ENCODE measurements at regions not wholly inside any gene's neighbourhood (a gene's known extent, or its start where the extent isn't known, plus 50 kb on each side); places are given as distances from the start of the nearest gene placed in this dataset.

DNA sequence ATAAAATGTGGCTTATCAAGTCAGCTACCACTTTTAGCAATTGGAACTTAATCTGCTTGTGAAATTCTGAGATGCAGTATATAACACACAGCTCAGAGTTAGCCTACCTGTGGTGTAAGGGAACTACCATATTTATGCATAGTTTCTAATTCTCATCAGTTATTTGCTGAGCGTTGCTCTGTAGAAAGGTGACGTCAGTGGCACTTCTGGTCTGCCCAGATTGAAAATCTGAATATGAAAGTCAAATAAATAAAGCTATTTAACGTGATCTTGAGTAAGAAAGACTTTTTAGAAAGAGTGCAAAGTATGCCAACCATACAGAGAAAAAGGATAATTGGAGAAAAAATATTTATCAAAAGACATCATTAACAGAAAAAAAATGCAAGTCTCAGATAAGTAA, 938.9 kb upstream of the NOVA1 start:
- Histone ChIP-seq H3K4me1 (ENCODE audit: control extremely low read depth in 1 of 4, control insufficient read depth in 4 of 4, insufficient read depth in 4 of 4, low read length in 3 of 4) (no peaks in the 10 kb centered on the region), H3K27me3 (replicated peaks in 2 of 5; ENCODE audit: control insufficient read depth in 4 of 5, insufficient read depth in 5 of 5, low read length in 4 of 5) (no peaks in the 10 kb centered on the region), H3K9me3 (ENCODE audit: control extremely low read depth in 1 of 5, control insufficient read depth in 4 of 5, insufficient read depth in 2 of 5, low read depth in 1 of 5, low read length in 4 of 5) (no peaks in the 10 kb centered on the region), H3K36me3 (ENCODE audit: control insufficient read depth in 4 of 4, insufficient read depth in 4 of 4, low read length in 3 of 4) (no peaks in the 10 kb centered on the region), H3K4me3 (ENCODE audit: control insufficient read depth in 1 of 7, extremely low read depth in 1 of 7, insufficient read depth in 4 of 7, low read depth in 2 of 7, low read length in 6 of 7) (no peak overlapping the region), H3K27ac (ENCODE audit: insufficient read depth in 1 of 2, low read depth in 1 of 2, low read length in 2 of 2, poor library complexity in 1 of 2, severe bottlenecking in 2 of 2) (no peak overlapping the region)
- DNase-seq: no peak
- POLR2A ChIA-PET: no interaction called here
- WGBS (ENCODE audit: insufficient coverage): no CpG with 5 or more reads among the region's 3 CpGs
- CTCF ChIA-PET: no interaction called here

DNA sequence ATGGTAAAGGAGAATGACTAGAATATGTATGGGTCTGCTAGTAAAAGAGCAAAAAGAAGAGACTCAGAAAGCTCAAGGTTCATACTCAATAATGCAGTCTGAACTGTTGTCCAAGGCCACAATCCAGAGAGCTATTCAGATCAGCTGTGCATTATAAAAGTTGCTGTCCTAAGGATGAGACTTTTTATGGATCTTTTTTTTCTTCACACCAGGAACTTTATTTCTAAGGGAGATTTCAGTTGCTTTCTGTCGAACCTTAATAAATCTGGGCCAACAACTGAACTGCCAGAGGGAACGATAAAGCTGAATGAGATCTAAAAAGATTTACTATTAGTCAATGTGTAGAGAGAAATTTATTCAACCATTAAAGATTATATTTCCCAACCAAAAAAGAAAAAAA, 948.3 kb upstream of the NOVA1 start:
- H3K9me3 ChIP-seq (ENCODE audit: control extremely low read depth in 1 of 5, control insufficient read depth in 4 of 5, insufficient read depth in 2 of 5, low read depth in 1 of 5, low read length in 4 of 5): peaks cover 0 to 3% (median 0%) of the 10 kb centered on the region in 5 experiments
- H3K4me3 ChIP-seq (ENCODE audit: control insufficient read depth in 1 of 7, extremely low read depth in 1 of 7, insufficient read depth in 4 of 7, low read depth in 2 of 7, low read length in 6 of 7): no peak overlapping the region
- no peak for DNase-seq
- no peak overlapping the region for H3K27ac ChIP-seq (ENCODE audit: insufficient read depth in 1 of 2, low read depth in 1 of 2, low read length in 2 of 2, poor library complexity in 1 of 2, severe bottlenecking in 2 of 2)
- H3K36me3 ChIP-seq (ENCODE audit: control insufficient read depth in 4 of 4, insufficient read depth in 4 of 4, low read length in 3 of 4): no peaks in the 10 kb centered on the region
- ChIA-PET CTCF (no interaction called here), POLR2A (no interaction called here)
- H3K4me1 ChIP-seq (ENCODE audit: control extremely low read depth in 1 of 4, control insufficient read depth in 4 of 4, insufficient read depth in 4 of 4, low read length in 3 of 4): no peaks in the 10 kb centered on the region
- no peaks in the 10 kb centered on the region for H3K27me3 ChIP-seq (replicated peaks in 2 of 5; ENCODE audit: control insufficient read depth in 4 of 5, insufficient read depth in 5 of 5, low read length in 4 of 5)
- no CpG with 5 or more reads among the region's 2 CpGs for WGBS (ENCODE audit: insufficient coverage)

DNA sequence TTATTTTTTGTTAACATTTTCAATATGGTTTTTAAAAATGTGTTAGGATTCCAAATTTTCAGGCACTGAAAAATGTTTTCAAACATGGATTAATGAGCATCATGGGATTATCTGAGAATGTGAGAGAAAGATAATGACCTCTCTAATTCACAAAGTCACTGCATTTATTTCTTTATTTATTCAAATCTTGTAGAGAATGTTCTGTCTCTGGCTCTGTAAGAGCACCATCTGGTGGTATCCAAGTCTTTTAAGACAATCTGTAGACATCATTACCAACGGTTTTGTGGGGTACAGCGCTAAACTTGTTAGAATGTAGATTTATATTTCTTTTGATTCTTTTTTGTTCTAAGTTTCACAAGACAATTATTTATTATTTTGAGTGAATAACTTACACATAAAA, 956.0 kb upstream of the NOVA1 start:
- Histone ChIP-seq H3K36me3 (ENCODE audit: control insufficient read depth in 4 of 4, insufficient read depth in 4 of 4, low read length in 3 of 4) (no peaks in the 10 kb centered on the region), H3K4me1 (ENCODE audit: control extremely low read depth in 1 of 4, control insufficient read depth in 4 of 4, insufficient read depth in 4 of 4, low read length in 3 of 4) (no peaks in the 10 kb centered on the region), H3K4me3 (ENCODE audit: control insufficient read depth in 1 of 7, extremely low read depth in 1 of 7, insufficient read depth in 4 of 7, low read depth in 2 of 7, low read length in 6 of 7) (no peak overlapping the region), H3K27me3 (replicated peaks in 2 of 5; ENCODE audit: control insufficient read depth in 4 of 5, insufficient read depth in 5 of 5, low read length in 4 of 5) (no peaks in the 10 kb centered on the region), H3K9me3 (ENCODE audit: control extremely low read depth in 1 of 5, control insufficient read depth in 4 of 5, insufficient read depth in 2 of 5, low read depth in 1 of 5, low read length in 4 of 5) (no peaks in the 10 kb centered on the region), H3K27ac (ENCODE audit: insufficient read depth in 1 of 2, low read depth in 1 of 2, low read length in 2 of 2, poor library complexity in 1 of 2, severe bottlenecking in 2 of 2) (no peak overlapping the region)
- DNase-seq: no peak
- ChIA-PET POLR2A (no interaction called here), CTCF (no interaction called here)
- no CpG with 5 or more reads among the region's 2 CpGs for WGBS (ENCODE audit: insufficient coverage)

DNA sequence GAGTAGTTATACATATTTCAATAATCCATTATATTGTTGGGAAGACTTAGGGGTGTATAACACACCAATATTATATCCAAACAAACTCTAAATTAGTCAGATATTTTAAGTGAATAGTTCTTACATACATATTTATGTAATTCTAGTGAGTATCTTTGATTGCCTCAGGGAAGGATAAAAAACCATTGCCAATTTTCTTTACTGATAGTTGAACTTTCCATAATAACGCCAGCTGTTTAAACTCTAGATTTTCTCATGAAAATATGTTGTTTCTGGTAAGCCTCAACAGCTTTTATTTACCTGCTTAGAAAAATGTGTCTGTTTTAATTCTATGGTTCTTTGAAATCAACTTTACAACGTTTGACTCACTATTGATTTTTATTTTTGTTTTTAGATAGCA, 959.6 kb upstream of the NOVA1 start:
- no peak overlapping the region for H3K4me3 ChIP-seq (ENCODE audit: control insufficient read depth in 1 of 7, extremely low read depth in 1 of 7, insufficient read depth in 4 of 7, low read depth in 2 of 7, low read length in 6 of 7)
- H3K9me3 ChIP-seq (ENCODE audit: control extremely low read depth in 1 of 5, control insufficient read depth in 4 of 5, insufficient read depth in 2 of 5, low read depth in 1 of 5, low read length in 4 of 5): no peaks in the 10 kb centered on the region
- ChIA-PET POLR2A (no interaction called here), CTCF (no interaction called here)
- no peak for DNase-seq
- 80% methylated on average over 1 of the region's 2 CpGs for WGBS (ENCODE audit: insufficient coverage)
- no peaks in the 10 kb centered on the region for H3K4me1 ChIP-seq (ENCODE audit: control extremely low read depth in 1 of 4, control insufficient read depth in 4 of 4, insufficient read depth in 4 of 4, low read length in 3 of 4)
- H3K27ac ChIP-seq (ENCODE audit: insufficient read depth in 1 of 2, low read depth in 1 of 2, low read length in 2 of 2, poor library complexity in 1 of 2, severe bottlenecking in 2 of 2): no peak overlapping the region
- no peaks in the 10 kb centered on the region for H3K27me3 ChIP-seq (replicated peaks in 2 of 5; ENCODE audit: control insufficient read depth in 4 of 5, insufficient read depth in 5 of 5, low read length in 4 of 5)
- no peaks in the 10 kb centered on the region for H3K36me3 ChIP-seq (ENCODE audit: control insufficient read depth in 4 of 4, insufficient read depth in 4 of 4, low read length in 3 of 4)

DNA sequence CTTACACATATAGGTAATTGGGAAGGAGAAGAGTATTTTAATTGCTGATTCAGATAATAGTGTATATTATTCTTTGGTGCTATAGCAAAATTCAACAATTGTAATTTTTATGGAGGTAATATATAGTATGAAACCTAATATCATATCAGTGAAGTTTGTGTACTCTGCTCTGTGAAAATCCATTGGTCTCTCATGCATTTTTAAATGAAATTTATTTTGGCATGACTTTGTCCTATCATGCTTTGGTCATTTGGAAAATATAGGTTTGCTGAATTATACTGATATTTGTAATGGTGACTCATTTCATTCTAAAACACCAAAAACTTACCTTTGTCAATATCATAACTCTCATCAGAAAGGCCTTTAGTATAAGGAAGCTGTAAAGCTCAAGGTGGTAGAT, 962.0 kb upstream of the NOVA1 start:
- no peak overlapping the region for H3K27ac ChIP-seq (ENCODE audit: insufficient read depth in 1 of 2, low read depth in 1 of 2, low read length in 2 of 2, poor library complexity in 1 of 2, severe bottlenecking in 2 of 2)

DNA sequence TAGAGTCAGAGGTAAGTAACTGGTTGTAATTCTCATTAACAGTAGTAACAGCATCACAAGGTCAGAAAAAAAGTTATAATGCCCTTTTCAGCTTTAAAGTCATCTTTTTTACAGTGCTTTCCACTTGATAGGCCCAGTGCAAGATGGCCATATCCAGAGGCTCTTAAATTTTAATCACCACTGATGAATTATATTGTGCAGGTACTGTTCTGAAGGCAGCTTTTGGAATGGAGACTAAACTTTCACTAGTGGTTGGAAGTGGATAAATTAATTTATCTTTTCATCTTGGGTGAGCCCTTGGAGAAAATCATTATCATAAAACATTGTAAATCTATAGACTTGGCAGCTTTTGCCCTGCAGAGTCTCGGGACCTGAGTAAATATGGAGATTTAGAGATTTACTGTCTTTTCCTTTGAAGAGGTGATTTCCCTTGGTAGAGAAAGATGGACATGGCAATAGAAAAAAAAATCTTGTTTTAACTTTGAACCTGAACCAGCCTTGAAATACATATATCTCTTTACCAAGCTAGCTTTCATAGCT, 969.1 kb upstream of the NOVA1 start:
- H3K27ac ChIP-seq (ENCODE audit: insufficient read depth in 1 of 2, low read depth in 1 of 2, low read length in 2 of 2, poor library complexity in 1 of 2, severe bottlenecking in 2 of 2): no peak overlapping the region
- CTCF ChIA-PET: no interaction called here
- H3K4me1 ChIP-seq (ENCODE audit: control extremely low read depth in 1 of 4, control insufficient read depth in 4 of 4, insufficient read depth in 4 of 4, low read length in 3 of 4): no peaks in the 10 kb centered on the region
- POLR2A ChIA-PET: no interaction called here
- no peak for DNase-seq
- WGBS (ENCODE audit: insufficient coverage): no CpG with 5 or more reads among the region's 1 CpG
- H3K27me3 ChIP-seq (replicated peaks in 2 of 5; ENCODE audit: control insufficient read depth in 4 of 5, insufficient read depth in 5 of 5, low read length in 4 of 5): no peaks in the 10 kb centered on the region
- H3K4me3 ChIP-seq (ENCODE audit: control insufficient read depth in 1 of 7, extremely low read depth in 1 of 7, insufficient read depth in 4 of 7, low read depth in 2 of 7, low read length in 6 of 7): no peak overlapping the region
- no peaks in the 10 kb centered on the region for H3K36me3 ChIP-seq (ENCODE audit: control insufficient read depth in 4 of 4, insufficient read depth in 4 of 4, low read length in 3 of 4)
- H3K9me3 ChIP-seq (ENCODE audit: control extremely low read depth in 1 of 5, control insufficient read depth in 4 of 5, insufficient read depth in 2 of 5, low read depth in 1 of 5, low read length in 4 of 5): no peaks in the 10 kb centered on the region

More for the DNA sequence above, 962.0 kb upstream of the NOVA1 start:
- Histone ChIP-seq H3K9me3 (ENCODE audit: control extremely low read depth in 1 of 5, control insufficient read depth in 4 of 5, insufficient read depth in 2 of 5, low read depth in 1 of 5, low read length in 4 of 5) (no peaks in the 10 kb centered on the region), H3K4me1 (ENCODE audit: control extremely low read depth in 1 of 4, control insufficient read depth in 4 of 4, insufficient read depth in 4 of 4, low read length in 3 of 4) (no peaks in the 10 kb centered on the region), H3K27me3 (replicated peaks in 2 of 5; ENCODE audit: control insufficient read depth in 4 of 5, insufficient read depth in 5 of 5, low read length in 4 of 5) (no peaks in the 10 kb centered on the region), H3K4me3 (ENCODE audit: control insufficient read depth in 1 of 7, extremely low read depth in 1 of 7, insufficient read depth in 4 of 7, low read depth in 2 of 7, low read length in 6 of 7) (no peak overlapping the region), H3K36me3 (ENCODE audit: control insufficient read depth in 4 of 4, insufficient read depth in 4 of 4, low read length in 3 of 4) (no peaks in the 10 kb centered on the region)
- POLR2A ChIA-PET: no interaction called here
- DNase-seq: no peak
- CTCF ChIA-PET: no interaction called here

DNA sequence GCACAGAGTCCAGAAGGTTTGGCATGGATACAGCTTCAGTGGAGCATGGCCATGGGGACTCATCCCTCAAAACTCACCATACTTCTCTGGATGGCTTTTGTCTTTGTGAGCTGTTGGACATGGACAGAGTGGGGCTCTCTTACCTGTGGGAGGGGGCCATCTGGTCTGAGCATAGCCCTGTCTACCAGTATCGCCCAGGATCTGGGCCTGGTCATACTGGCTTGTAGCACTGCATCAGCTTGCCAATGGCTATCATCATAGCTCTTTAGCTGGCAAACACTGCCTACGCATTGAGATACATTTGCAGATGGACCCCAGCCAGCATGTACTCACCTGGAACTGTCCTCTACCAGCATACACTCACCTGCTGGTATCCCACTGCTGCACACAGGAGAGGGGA, 975.2 kb upstream of the NOVA1 start:
- Histone ChIP-seq H3K36me3 (ENCODE audit: control insufficient read depth in 4 of 4, insufficient read depth in 4 of 4, low read length in 3 of 4) (no peaks in the 10 kb centered on the region), H3K9me3 (ENCODE audit: control extremely low read depth in 1 of 5, control insufficient read depth in 4 of 5, insufficient read depth in 2 of 5, low read depth in 1 of 5, low read length in 4 of 5) (peaks cover 0 to 3% (median 0%) of the 10 kb centered on the region in 5 experiments), H3K4me1 (ENCODE audit: control extremely low read depth in 1 of 4, control insufficient read depth in 4 of 4, insufficient read depth in 4 of 4, low read length in 3 of 4) (no peaks in the 10 kb centered on the region), H3K27me3 (replicated peaks in 2 of 5; ENCODE audit: control insufficient read depth in 4 of 5, insufficient read depth in 5 of 5, low read length in 4 of 5) (no peaks in the 10 kb centered on the region), H3K4me3 (ENCODE audit: control insufficient read depth in 1 of 7, extremely low read depth in 1 of 7, insufficient read depth in 4 of 7, low read depth in 2 of 7, low read length in 6 of 7) (no peak overlapping the region), H3K27ac (ENCODE audit: insufficient read depth in 1 of 2, low read depth in 1 of 2, low read length in 2 of 2, poor library complexity in 1 of 2, severe bottlenecking in 2 of 2) (no peak overlapping the region)
- DNase-seq: no peak
- WGBS (ENCODE audit: insufficient coverage): 100% methylated on average over 2 of the region's 2 CpGs
- CTCF ChIA-PET: no interaction called here
- POLR2A ChIA-PET: no interaction called here
